ENCODE measurements at regions not wholly inside any gene's neighbourhood (a gene's known extent, or its start where the extent isn't known, plus 50 kb on each side); places are given as distances from the start of the nearest gene placed in this dataset.

DNA sequence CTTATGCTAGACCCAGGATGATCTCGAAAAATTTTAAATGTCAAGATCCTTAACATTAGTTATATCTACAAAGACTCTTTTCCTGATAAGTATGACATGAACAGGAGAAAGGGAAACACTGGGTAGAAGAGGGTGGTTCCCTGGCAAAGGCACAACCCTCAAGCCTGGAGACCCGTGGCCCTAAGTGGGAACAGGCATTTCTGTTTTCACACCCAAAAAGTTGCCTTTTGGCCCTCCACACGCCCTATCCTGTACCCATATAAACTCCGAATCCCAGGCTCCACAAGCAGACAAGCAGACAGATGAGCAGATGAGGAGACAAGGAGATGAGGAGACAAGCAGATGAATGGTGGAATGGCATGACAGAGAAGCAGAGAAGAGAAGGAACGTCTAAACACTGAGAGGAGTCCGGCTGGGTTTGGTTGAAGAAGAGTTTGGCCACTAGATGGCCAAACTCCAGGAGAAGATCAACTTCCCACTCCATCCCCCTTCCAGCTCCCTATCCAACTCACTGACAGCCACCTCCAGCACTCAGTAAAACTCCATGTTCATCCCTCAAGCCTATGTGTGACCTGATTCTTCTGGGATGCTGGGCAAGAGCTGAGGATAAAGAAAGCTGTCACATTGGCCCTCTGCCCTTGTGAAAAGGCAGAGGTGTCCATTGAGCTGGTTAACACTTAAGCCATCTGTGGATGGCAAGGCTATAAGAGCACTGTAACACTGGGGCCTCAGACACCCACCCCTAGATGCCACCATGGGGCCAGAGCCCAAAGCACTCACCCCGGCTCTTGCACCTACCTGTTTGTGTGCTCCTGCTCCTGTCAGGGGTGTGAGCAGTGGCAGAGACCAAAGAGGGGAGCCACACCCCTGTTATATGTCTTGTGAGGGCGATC, 139.6 kb upstream of the FAM20A start:
- no peak for DNase-seq

DNA sequence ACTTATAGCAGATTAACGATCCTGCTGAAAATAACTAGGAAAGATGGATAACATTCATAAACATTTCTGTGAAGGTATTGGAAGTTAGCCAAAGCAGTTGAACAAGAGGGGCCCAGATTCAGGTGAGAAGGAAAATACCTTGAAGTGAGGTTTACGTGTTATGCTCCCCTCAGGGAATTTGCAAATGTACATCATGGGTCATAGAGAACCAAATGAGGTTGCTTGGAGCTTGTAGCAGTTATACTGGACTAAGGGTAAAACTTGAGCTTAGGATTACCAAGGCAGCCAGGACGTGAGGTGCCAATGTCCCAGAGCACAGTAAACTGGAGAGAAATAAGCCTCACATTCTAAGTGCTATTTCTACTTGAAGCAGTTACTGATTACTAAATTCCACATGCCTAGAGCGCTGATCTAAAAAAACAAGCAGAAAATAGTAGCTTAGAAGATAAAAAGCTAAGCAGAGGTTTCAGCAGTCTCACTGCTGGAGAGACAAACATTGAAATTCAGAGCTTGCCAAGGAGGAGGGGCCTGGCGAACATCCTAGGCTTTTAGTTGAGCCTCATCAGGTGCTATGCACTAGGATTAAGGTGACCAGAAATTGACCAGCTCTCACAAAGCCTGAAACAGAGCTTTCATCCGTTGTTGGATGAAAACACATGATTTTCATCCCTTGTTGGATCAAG, 136.7 kb upstream of the FAM20A start:
- DNase-seq: no peak

DNA sequence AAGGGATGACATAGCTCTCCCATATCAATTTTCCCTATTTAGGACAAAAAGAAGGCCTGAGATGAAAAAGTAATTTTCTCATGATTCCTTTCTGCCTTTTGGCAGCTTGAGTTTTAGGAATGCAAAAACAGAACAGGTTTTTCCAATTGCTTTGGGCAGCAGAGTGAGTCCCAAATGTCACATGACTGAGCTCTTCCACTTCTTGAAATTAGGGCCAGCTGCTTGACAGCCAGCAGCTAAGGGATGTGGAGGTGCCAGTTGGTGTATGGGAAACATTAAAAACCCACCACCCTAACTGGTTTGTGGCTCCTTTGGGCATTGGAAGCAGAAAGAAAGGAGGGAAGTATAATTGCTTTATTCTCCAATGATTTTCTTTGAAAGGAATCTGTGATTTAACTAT, 133.8 kb upstream of the FAM20A start:
- no peak for DNase-seq

DNA sequence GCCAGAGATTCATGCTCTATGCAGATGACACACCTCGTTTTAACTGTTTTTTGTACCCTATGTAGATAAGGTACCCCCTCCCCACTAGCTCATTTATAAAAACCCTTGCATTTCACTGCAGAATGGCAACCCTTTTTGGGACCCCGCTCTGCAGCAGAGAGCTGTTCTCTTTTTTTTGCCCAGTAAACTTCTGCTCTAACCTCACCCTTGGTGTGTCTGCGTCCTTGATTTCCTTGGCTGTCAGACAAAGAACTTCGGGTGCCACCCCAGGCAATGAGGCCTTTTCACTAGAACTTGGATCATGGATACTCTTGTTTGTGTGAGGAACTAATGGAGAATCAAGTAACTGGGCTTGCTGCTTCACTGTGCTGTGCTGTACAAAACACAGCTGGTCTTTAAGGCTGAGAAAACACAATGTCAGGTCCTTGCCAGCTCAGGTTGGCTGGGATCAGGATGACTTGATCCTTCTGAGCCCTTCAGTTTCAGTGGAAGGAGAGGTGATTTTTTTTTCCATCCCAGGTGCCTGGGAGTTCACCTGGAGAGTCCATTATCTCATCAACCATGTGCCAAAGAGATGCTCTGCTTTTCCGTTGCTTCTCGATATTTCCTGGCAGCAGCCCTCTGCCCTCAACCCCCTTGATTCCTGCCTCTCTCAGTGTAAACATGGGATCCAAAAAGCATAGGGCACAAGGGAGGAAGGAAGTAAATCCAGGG, 133.2 kb upstream of the FAM20A start:
- DNase-seq: no peak

DNA sequence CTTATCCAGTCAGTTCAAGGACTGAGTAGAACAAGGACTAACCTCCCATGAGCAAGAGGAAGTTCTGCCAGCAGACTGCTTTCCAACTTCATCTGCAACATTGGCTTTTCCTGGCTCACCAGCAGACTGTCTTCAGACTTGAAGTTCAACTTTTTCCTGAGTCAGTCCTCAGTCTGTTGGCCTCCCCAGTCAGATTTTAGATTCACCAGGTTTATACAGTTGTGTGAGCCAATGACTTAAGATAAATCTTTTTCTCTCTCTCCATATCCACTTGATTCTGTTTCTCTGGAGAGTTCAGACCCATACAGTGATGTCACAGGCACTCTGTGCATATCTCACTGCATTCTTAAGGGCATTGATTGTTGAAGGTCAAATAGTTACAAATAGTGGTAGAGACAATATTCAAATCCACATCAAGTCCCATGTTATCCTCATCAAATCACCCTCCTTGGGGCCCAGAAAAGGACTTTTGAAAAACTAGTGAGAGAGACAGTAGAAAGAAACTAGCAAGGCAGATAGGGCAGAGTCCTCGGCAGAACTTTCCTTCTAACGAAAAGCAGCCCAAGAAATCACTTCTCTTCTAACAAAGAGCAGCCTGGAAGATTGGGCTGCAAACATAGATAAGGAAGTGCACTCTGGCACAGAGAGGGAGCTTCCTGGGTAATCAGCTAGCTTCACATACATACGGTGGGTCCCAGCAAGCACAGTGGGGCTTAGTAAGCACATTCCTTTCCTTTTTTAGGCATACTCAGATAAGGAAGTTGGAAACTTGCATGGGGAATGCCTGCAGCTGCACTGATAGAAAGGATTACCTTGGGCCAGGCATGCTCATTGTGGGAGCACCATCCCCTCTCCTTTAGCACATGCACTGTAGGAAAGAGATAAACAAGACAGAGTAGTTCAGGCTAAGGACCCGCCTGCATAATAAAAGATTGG, 132.3 kb upstream of the FAM20A start:
- no peak for DNase-seq

DNA sequence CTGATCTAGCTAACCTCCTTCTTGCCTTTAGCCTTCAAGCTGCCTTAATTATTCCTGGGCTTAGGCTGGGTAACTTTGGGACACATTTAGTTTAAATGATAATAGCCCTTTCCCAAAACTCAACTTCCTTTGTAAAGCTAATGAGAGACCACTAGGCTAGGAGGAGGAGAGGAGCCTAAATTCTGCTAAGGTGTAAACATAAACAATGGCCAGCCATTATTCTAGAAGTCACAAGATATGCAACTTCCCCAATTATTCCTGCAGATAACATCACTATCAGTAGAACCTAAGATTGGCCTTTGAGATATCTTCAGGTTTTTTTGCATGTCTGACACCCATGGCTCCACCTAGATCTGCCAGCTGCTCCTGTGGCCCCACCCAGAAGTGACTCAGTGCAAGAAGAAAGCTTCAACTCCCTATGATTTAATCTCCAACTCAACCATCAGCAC, 131.2 kb upstream of the FAM20A start:
- DNase-seq: no peak

DNA sequence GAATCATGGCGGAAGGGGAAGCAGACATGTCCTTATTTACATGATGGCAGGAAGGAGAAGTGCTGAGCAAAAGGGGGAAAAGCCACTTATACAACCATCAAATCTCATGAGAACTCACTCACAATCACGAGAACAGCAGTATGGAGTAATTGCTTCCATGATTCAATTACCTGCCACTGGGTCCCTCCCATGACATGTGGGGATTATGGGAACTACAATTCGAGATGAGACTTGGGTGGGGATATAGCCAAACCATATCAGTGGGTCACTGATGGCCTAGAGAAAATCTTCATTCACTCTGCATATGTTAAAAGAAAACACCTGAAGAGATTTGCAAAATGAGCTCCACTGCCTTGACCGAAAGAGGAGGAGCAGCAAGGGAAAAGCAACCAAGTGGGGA, 130.3 kb upstream of the FAM20A start:
- DNase-seq: no peak

DNA sequence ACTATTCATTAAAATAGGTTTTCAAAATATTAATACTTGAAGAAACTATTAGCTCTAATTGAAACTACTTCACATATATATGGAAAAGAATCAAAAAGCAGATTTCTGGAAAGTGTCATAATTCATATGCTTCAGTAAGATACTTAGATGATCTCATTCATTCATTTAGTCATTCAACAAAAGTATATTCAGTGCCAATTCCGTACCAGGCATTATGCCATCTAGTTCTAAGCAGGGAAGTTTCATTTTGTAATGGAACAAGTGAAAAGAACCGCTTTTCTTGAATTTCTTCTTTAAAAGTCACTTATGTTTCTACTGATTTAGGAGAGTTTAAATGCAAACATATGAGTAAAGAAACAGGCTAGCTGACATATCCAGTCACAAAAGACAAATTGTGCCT, 118.3 kb upstream of the FAM20A start:
- DNase-seq: no peak

DNA sequence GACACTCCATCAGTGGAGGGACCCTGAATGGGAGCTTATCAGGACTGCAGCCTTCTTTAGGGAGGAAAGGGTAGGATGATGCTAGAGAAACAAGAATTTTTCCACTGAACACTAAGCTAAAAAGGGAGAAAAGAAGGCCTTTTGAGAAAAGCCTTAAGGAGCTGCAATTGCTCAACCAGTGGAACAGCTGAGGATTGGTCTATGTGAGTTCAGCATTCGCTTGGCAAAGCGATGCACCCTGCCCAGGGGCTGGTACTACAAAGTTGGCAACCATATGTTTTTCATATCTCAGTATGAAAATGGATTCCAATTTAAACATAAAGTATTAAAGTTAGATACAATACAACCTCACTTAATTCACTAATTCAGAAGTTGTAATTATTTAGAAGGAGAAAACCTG, 117.8 kb upstream of the FAM20A start:
- no peak for DNase-seq

DNA sequence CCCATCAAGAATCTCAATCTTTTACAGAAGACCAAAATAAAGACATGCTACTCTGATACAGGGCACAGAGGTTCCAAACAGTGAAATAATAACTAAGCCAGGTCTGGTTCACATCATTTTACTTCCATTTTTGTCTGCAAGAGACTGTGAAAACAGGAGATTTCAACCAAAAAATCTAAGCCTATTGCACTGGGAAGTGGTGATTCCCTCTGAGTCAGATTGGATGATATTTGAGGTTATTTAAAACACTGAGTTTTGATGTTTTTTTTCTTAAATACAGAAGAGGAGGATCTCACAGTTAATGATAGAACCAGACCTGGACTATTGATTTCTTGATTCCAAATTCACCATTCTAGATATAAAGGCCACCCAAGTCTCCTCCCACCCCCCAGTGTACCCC, 117.3 kb upstream of the FAM20A start:
- DNase-seq: no peak

DNA sequence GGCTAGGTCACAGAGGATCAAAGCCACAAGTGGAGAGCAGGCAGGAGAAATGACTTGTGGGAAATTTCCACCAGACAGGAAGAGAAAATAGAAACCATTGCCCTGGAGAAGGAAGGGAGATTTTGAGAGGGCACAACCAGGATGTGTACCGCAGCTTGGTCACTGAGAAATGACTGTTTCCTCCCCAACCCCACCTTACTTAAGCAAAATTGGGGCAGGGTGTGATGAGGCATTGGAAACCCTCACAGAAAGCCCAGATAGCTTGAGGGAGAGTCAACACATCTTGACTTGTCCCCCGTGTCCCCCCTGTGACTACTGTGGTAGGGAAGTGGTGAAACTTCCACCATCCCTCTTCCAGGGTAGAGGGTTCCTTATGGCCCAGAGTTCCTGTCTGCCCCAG, 113.5 kb upstream of the FAM20A start:
- DNase-seq: no peak

DNA sequence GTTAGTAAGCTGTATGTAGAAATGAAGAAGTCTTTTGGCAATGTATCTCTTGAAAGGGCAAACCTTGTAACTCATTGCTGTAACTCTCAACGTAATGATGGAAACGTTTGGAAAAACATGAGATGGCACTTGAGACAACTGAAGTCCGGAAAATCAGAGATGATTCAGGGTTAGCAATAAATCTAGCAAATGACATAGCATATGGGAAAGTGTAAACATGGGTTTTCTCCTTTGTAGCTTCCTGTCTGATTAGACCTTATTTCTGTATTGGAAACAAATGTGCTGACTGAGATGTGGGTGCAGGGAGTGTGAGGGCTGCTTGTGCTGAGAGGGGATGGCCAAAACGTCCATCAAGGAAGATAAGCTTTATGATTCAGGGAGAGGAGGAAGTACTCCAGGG, 110.7 kb upstream of the FAM20A start:
- DNase-seq: no peak

DNA sequence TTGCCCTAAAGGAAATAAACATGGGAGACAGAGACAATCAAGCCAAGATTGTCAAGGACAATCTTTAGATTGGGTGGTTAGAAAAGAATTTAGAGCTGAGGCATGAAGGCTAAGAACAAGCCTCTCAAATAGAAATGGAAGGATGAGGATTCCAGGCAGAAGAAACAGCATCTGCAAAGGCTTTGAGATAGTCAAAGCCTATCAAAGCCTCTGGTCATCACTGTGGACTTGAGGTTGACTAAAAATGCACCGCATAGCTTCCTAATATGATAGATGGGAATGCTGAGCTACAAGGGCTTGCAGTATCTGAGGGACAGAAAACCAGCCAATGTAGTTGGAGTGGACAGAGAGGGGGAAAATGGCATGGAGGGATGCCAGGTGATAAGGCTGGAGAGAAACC, 109.8 kb upstream of the FAM20A start:
- no peak for DNase-seq

DNA sequence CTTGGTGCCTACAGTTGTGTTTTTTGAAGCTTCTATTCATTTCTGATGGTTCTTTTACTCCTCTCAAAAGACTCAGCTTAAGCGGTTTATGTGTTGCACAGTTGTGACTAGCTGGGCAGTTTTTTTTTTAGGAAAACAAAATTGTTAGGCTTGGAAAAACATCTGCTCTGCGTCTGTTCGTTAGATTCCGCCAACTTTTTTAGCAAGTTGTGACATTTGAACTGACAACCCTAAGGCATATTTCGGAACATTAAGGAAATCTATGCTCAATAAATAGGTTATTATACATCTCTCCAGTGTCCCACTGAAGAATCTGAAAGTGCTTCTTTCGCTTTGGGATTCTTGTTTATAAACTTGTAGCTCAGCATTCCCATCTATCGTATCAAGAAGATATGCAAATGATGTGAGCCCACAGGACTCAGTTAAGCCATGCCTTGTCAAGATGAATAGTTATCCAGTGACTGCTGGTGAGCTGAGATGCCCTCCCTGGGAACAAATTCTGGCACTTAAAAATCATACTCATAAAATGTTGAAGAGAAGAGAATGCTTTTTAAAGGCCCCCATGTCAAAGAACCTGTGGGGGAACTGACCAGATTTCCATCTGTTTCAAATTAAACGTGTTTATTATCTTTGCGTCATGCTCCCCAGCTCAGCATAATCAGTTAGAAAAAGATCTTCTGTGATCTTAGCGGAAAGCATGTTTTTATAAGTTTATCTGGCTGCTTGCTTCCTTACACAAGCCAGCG, 109.0 kb upstream of the FAM20A start:
- DNase-seq: no peak

DNA sequence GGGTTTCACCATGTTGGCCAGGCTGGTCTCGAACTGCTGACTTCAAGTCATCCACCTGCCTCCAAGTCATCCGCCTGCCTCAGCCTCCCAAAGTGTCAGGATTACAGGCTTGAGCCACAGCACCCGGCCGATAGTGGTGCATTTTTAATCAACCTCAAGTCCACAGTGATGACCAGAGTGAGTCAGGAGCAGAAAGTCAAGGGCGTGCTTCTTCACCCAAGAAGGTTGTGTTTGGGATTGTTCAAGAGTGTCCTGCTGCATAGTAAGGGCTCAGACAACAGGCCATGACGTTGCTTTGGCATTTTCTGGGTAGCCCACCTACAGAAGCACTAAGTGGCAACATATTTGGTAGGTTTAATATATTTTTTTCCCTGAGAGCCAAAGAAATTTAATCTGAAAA, 108.3 kb upstream of the FAM20A start:
- DNase-seq: no peak

DNA sequence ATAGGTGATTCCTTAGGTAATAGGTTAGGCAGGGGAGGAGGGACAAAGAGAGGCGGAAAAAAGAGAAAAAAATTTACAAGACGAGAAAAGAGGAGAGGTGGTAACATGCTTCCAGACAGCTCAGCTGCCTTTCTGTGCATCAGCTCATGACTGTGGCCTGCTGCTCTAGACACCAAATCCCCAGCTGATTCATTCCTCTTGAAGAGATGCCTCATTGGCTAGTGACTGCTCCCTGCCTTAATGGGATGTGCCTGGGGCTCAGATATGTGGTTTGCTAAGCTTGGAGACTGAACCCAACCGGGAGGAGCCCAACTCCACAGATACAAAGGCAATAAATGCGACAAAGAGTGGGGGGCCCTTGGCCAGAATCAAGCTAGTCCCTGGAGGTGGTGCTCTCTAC, 105.9 kb upstream of the FAM20A start:
- no peak for DNase-seq

DNA sequence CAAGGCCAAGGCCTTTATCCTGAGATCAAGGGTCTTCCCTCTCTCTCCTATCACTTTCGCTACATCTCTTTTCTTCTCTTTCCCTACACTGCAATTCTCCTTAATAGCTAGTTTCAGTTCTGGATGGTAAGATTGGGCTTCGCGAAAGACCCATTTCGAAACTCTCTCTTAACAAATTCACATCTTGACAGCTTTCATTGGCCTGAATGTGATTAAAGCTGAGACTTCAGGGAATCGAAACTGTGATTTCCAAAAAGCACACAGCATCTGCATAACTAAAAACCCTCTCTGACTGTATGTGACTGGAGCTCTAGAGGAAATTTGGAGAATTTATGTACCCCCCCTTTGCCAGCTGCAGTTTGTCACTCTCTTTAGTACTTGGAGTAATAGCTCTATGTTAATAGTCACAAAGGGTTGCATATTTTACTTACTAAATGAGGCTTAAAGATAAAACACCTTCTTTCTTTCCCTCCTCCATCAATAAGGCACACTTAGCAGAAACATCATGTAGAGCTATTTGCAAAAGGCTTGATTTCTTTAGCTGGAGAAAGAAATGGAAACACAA, 105.3 kb upstream of the FAM20A start:
- DNase-seq: no peak

DNA sequence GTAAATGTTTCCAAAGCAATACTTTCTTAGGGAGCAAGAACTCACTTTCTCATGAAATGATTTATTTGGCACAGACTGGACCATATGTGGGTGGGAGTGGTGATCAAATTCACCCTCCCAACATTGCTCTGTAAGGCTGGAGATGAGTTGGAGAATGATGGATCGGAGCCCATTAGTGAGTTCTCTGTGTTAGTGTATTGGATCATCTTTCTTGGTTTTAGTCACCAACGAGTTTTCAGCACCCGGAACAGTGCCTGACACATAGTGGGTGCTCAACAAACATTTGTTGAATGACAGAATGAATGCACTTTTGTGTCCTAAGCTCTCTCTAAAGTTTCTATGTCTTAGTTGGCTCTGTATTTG, 104.5 kb upstream of the FAM20A start:
- no peak for DNase-seq

DNA sequence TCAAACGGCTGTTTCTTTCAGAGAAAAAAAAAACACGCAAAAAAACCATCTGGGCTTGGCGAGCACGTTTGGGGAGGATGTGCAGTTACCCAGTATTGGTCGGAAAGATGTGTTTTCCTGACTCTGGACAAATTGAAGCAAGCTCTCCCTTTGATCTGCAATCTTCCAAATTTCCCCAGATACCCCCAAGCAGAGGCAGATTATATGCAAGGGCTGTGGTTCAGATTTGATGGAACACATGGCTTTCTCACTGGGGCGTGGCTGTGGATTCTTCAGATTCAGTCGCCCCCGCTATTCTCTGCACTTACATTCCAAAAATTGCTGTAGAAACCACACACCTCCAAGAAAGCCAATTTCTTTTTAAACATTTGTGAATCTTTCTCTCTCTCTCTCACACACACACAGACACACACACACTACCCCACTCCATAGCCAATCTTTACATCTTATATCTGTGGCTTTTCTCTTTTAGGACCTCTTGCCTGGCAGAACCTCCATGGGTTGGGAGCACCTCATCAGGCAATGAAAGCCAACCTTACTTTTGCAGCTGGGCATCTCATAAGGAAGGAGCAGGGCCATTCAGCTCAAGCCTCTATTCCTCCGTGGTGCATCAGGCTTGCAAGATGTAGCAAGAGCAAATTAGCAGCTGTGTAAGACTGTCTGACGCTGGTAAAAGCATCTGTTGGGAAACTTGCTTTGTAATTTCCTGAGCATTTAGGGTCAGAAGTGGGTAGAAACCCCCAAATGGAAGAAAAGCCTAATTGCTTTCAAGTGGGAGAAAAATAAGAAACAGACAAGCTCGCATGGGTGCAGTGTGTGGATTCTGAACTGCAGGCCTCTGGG, 103.9 kb upstream of the FAM20A start:
- no peak for DNase-seq

DNA sequence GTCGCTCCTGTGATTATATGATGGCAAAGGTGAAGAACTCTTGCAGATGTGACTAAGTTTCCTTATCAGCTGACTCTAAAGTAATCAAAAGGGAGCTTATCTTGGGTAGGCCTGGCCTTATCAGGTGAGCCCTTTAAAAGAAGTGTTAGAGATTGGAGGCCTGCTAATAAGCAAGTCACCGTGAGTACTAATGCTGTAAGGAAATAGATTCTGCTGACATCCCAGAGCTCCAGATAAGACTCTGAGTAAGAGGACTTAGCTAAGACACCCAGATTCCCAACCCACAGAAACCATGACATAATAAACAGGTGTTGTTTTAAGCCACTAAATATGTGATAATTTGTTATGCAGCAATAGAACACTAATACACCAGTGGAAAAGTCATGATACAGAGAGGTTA, 99.9 kb upstream of the FAM20A start:
- DNase-seq: no peak

All from occipital lobe (tissue), 1 donor.